ENCODE measurements at regions not wholly inside any gene's neighbourhood (a gene's known extent, or its start where the extent isn't known, plus 50 kb on each side); places are given as distances from the start of the nearest gene placed in this dataset.

DNA sequence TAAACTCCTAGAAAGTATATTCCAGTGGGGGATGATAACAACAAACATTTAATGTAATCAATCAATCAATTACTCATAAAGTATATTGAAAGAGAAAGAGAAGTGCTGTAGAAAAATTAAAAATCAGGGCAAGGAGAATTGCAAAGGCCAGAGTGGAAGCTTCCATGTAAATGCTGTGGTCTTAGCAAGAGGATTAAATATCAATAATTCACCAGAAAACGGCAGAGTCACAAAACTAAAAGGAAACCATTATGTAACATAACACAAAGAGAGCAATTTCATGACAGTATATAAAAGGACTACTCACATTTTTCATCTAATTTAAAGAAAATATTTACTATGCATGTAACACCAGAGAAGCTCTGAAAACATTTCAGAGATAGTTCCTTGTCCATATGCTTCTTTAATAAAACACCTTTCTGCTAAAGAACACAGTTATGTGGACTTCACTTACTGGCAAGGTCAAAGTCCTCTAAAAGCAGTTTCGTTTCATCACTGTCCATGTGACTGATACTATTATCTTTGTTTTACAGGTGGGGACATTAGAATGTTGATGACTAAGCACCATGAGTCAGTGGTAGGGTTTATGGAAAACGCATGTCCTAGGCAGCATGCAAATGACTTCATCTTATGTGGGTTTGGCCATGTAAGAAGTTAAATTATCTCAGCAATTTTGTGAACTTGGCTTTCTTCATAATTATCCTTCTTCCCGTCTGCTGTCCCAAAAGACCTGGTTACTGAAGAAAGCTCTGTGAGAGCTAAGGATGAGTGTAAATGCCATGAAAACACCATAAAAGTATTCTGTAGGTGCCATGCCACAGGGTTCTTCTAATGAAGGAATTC lies 185.8 kb upstream of the TENT5A start:
- TF ChIP-seq GTF2F1 (IDR thresholded peaks at IDR 0.05; ENCODE audit: borderline replicate concordance, low read depth, low read length) (no peak), POLR2AphosphoS5 (IDR thresholded peaks at IDR 0.05; ENCODE audit: low read depth, low read length) (no peak), EP300 (IDR thresholded peaks at IDR 0.05; ENCODE audit: borderline replicate concordance in 1 of 2, low read depth in 2 of 2, low read length in 2 of 2) (no peak), CHD1 (IDR thresholded peaks at IDR 0.05; ENCODE audit: low read depth, low read length) (no peak), CEBPB (IDR thresholded peaks at IDR 0.05; ENCODE audit: low read depth, low read length) (no peak)
- TF ChIP-seq, protein P1, sequence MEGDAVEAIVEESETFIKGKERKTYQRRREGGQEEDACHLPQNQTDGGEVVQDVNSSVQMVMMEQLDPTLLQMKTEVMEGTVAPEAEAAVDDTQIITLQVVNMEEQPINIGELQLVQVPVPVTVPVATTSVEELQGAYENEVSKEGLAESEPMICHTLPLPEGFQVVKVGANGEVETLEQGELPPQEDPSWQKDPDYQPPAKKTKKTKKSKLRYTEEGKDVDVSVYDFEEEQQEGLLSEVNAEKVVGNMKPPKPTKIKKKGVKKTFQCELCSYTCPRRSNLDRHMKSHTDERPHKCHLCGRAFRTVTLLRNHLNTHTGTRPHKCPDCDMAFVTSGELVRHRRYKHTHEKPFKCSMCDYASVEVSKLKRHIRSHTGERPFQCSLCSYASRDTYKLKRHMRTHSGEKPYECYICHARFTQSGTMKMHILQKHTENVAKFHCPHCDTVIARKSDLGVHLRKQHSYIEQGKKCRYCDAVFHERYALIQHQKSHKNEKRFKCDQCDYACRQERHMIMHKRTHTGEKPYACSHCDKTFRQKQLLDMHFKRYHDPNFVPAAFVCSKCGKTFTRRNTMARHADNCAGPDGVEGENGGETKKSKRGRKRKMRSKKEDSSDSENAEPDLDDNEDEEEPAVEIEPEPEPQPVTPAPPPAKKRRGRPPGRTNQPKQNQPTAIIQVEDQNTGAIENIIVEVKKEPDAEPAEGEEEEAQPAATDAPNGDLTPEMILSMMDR (IDR thresholded peaks at IDR 0.05; ENCODE audit: control extremely low read depth in 1 of 3, insufficient read depth in 1 of 3, low read depth in 1 of 3, low read length in 3 of 3): no peak

Measured in H1 (cell line).